GM20000 (cell line): ENCODE measurements at regions not wholly inside any gene's neighbourhood (a gene's known extent, or its start where the extent isn't known, plus 50 kb on each side); places are given as distances from the start of the nearest gene placed in this dataset.

ENCODE experiments used
- DNase-seq: peaks from one replicate; pipeline ENCODE4 v3.0.0; 2012; ENCODE audit warnings: low spot score
- TF ChIP-seq, protein P1 (sequence below): IDR thresholded peaks from 2 replicates; pipeline ENCODE4 v1.5.1; 2012; ENCODE audit warnings: mild to moderate bottlenecking, control low read depth; ENCODE audit errors: extremely low read depth, missing control alignments

DNA sequence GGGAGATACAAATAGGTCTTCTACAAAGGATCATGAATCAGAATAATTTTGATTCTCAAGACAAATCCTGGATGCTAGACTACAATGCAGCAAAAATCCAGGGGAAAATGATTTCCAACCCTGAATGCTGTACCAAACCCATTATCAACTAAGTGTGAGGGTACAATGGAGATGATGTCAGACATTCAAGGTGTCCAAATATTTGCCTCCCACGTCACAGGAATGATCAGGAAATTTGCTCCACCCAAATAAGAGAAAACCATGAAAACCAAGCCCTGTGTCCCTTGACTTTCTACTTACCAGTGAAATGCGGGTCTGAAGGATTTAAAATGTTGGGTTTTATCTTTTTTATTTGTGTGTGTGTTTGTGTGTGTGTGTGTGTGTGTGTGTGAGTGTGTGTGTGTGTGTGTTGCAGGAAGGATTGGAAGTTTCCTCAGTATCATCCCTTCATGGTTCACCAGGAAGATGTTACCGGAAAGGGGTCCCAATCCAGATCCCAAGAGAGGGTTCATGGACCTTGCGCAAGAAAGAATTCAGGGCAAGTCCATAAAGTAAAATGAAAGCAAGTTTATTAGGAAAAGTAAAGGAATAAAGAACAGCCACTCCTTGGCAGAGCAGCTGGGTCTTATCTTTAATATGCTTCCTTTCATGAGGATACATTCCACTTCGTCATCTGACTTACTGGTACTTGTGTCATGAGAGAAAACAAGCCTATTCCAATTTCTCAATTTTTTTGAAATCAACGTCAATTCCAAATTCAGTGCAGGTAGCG is 61.1 kb upstream of the ID2 start:
- DNase-seq, result no peak
- TF ChIP-seq, protein P1, sequence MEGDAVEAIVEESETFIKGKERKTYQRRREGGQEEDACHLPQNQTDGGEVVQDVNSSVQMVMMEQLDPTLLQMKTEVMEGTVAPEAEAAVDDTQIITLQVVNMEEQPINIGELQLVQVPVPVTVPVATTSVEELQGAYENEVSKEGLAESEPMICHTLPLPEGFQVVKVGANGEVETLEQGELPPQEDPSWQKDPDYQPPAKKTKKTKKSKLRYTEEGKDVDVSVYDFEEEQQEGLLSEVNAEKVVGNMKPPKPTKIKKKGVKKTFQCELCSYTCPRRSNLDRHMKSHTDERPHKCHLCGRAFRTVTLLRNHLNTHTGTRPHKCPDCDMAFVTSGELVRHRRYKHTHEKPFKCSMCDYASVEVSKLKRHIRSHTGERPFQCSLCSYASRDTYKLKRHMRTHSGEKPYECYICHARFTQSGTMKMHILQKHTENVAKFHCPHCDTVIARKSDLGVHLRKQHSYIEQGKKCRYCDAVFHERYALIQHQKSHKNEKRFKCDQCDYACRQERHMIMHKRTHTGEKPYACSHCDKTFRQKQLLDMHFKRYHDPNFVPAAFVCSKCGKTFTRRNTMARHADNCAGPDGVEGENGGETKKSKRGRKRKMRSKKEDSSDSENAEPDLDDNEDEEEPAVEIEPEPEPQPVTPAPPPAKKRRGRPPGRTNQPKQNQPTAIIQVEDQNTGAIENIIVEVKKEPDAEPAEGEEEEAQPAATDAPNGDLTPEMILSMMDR, result no peak

DNA sequence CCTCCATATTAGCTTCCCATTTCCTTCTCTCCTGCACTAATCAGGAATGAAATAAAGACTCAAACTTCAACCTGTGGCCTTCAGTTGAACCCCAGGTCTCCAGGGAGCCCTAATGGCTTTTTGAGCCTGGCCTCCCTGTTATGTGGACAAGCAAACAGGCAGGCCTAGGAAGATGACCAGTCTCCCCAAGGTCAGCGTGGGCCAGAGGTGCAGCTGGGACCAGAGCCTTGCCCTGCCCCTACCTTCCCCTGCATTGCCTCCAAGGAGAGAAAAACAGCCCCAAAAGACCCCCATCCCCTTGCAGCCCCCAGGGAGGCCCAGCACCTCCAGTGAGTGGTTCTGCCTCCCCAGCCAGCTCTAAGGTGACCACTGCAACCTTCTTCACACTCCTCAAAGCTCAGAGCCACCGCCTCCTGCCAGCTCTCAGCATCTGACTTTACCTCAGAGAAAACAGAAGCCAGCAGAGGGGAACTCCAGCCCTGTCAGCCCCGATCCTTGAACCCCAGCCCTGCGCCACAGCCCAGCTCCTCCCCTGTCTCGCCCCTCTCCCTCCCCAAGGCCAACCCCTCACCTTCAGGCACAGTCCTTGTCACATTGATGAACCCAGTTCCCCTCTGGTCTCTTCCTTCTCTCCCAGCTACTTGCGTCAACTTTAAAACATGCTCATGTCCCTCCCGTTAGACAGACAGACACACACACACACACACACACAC is 59.5 kb upstream of the ID2 start:
- TF ChIP-seq, protein P1, result no peak
- DNase-seq, result no peak

DNA sequence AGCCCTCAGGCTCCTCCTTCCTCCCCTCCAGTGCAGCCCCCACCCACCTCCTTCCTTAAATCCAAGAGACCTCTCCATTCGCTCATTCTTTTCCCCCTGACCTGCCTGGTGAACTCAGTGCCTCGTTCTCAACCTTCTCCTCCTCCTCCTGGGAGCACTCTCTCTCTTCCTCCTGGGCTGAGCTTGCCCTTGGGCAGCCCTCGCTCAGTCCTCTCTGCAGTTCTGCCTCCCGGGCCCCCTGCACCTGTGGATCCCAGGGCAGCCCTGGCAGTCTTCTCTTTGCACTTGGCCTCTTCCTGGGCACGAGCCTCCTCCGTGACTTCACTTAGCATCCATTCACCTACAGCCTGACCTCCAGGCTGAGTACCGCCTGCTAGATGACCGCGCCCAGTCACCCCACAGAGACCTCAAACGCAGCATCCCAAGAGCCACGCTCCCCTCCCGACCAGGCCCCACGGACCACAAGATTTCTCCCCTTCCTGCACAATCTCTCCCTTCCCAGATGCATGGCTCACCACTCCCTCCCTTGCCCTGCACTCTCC is 58.9 kb upstream of the ID2 start:
- DNase-seq, result no peak
- TF ChIP-seq, protein P1, result no peak

DNA sequence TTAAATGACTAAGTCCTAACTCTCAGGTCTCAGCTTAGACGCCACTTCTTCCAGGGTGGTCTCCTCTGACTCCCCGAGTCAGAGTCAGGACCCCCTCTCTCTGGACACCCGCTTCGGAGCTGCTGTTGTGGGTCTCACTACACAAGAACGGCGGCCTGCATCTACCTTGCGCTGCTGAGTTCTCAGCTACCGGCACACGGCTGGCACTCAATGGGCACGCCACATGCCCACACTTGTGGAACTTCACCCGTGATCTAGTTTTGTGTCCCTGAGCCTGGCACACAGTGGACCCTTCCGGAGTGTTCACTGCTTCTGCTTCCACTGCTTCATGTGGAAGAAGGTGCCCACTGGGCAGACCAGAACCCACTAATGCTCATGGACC is 58.3 kb upstream of the ID2 start:
- TF ChIP-seq, protein P1, result no peak
- DNase-seq, result no peak

DNA sequence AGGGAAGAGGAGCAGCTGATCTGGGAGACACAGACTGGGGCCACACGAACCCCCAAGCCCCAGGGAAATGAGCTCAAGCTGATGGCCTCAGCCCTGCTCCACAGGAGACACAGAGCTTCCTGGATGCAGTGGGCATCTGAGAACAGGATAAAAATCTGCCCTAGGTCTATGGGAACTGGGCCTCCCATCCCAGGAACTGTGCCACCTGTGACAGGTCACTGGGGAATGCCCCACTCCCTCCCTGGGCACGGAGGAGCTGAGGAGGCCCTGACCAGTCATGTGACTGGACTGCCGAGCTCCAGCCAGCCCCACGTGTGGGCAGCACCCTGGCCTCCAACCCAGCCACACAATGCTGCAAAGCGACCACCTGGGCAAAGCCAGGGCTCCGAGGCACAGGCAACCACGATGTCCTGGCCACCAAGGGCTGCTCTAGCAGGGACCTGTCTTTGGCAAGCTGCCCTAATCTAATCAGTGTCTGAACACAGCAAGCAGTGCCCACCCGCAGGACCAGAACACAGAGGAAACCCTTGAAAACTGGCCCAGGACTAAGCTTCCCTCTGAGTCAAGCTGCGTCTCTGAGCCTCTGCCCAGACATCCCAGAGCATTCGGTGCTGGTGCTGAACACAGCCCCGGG is 57.8 kb upstream of the ID2 start:
- no peak for DNase-seq
- TF ChIP-seq, protein P1, result no peak

DNA sequence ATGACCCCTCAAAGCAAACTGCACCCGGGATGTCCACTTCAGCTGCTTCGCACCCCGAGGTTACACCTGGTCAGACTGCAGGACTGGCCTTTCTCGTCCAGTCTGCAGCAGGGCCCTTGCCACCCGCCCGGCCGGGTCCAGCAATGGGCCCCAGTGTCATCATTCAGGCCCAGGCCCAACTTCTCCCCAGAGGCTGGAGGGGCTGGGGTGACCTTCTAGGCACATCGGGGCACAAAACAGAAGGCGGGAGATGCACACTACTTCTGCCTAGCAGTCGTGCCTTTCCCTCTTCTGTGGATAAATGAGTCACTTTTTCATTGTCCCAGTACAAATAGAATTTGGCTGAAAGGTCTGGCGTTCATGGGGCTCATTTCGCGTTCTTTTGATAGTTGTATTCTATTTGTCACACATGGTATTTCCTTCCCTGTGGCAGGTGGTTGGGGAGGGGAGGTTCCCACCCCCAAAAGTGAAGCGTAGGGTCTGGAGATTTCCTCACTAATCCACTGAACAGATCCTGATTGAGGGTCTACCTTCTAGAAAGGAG is 56.9 kb upstream of the ID2 start:
- TF ChIP-seq, protein P1, result no peak
- no peak for DNase-seq
